ENCODE measurements at regions not wholly inside any gene's neighbourhood (a gene's known extent, or its start where the extent isn't known, plus 50 kb on each side); places are given as distances from the start of the nearest gene placed in this dataset.

- CTCF ChIA-PET = no interaction called here
- DNase-seq (peak; percentile 3), ATAC-seq (peak; percentile 77)
- Histone ChIP-seq H3K4me2 (ENCODE audit: low read length) (no peak overlapping the region), H3K79me2 (ENCODE audit: low read length) (no peaks in the 10 kb centered on the region), H3K27me3 (ENCODE audit: low read length) (no peaks in the 10 kb centered on the region), H3K36me3 (ENCODE audit: low read depth, low read length) (no peaks in the 10 kb centered on the region), H3K9me3 (ENCODE audit: low read length) (no peaks in the 10 kb centered on the region), H3K4me1 (ENCODE audit: insufficient read depth, low read length) (no peaks in the 10 kb centered on the region), H4K20me1 (ENCODE audit: low read length) (no peaks in the 10 kb centered on the region), H3F3A (ENCODE audit: low read length, unreplicated experiment) (no peaks in the 10 kb centered on the region), H2AFZ (ENCODE audit: low read length) (no peak overlapping the region), H3K9me2 (replicated peaks; ENCODE audit: low read length) (no peaks in the 10 kb centered on the region), H3K9ac (ENCODE audit: low read length) (no peak overlapping the region), H3K4me3 (ENCODE audit: low read length) (no peak overlapping the region), H3K27ac (ENCODE audit: low read length) (no peak overlapping the region)
- no TSS peak for BruUV-seq (replicated peaks)
- POLR2A ChIA-PET (ENCODE audit: unreplicated experiment) = no interaction called here
- TF ChIP-seq EZH2phosphoT487 (IDR thresholded peaks at IDR 0.05; ENCODE audit: borderline replicate concordance, low read length) (no peak), CTCF (conservative IDR thresholded peaks at IDR 0.05; ENCODE audit: low read depth, low read length) (no peak), EZH2 (IDR thresholded peaks at IDR 0.05; ENCODE audit: low read length, unreplicated experiment) (no peak)
- intact Hi-C loops (cut with micrococcal nuclease) = no loop called here
Measured at GRCh38 chr5:126044111-126044668, 379.0 kb upstream of the GRAMD2B start.

GRCh38 chr5:126044931-126045565 is 378.2 kb upstream of the GRAMD2B start:
- no peak overlapping the region for H3K27ac ChIP-seq (ENCODE audit: low read length)
- H2AFZ ChIP-seq (ENCODE audit: low read length) = no peak overlapping the region
- DNase-seq (no peak), ATAC-seq (no peak)
- no peaks in the 10 kb centered on the region for H3K36me3 ChIP-seq (ENCODE audit: low read depth, low read length)
- no peaks in the 10 kb centered on the region for H3K9me3 ChIP-seq (ENCODE audit: low read length)
- H3K79me2 ChIP-seq (ENCODE audit: low read length) = no peaks in the 10 kb centered on the region
- no peaks in the 10 kb centered on the region for H3K4me1 ChIP-seq (ENCODE audit: insufficient read depth, low read length)
- H3F3A ChIP-seq (ENCODE audit: low read length, unreplicated experiment) = no peaks in the 10 kb centered on the region
- H3K9me2 ChIP-seq (replicated peaks; ENCODE audit: low read length) = no peaks in the 10 kb centered on the region
- no TSS peak for BruUV-seq (replicated peaks)
- H4K20me1 ChIP-seq (ENCODE audit: low read length) = no peaks in the 10 kb centered on the region
- ChIA-PET CTCF (no interaction called here), POLR2A (ENCODE audit: unreplicated experiment) (no interaction called here)
- no peak overlapping the region for H3K4me3 ChIP-seq (ENCODE audit: low read length)
- H3K4me2 ChIP-seq (ENCODE audit: low read length) = no peak overlapping the region
- H3K27me3 ChIP-seq (ENCODE audit: low read length) = no peaks in the 10 kb centered on the region
- intact Hi-C loops (cut with micrococcal nuclease) = no loop called here
- TF ChIP-seq EZH2phosphoT487 (IDR thresholded peaks at IDR 0.05; ENCODE audit: borderline replicate concordance, low read length) = no peak
- TF ChIP-seq EZH2 (IDR thresholded peaks at IDR 0.05; ENCODE audit: low read length, unreplicated experiment) = no peak
- no peak for TF ChIP-seq CTCF (conservative IDR thresholded peaks at IDR 0.05; ENCODE audit: low read depth, low read length)
- no peak overlapping the region for H3K9ac ChIP-seq (ENCODE audit: low read length)

DNA sequence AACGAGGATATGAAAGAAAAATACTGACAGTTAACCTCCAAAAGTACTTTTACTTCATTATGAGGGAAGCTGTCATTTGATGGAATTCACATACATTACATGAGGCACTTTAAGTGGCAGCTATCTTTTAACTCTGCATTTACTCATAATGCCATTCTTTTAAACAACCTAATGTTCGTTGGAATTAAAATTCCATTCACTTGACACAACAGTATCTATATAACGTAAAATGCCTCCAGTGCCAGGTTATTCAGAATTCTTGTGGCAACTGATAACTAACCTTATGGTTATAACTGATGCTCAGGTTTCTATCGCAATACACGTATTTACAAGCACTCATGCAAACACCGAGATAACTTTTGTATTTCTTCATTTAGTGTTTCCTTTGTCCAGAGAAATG is 376.9 kb upstream of the GRAMD2B start:
- ATAC-seq = no peak
- Histone ChIP-seq H3K79me2 (ENCODE audit: low read length) (no peaks in the 10 kb centered on the region), H3K27ac (ENCODE audit: low read length) (no peak overlapping the region), H4K20me1 (ENCODE audit: low read length) (no peaks in the 10 kb centered on the region), H3K9me3 (ENCODE audit: low read length) (no peaks in the 10 kb centered on the region), H3K9me2 (replicated peaks; ENCODE audit: low read length) (no peaks in the 10 kb centered on the region), H3K9ac (ENCODE audit: low read length) (no peak overlapping the region), H2AFZ (ENCODE audit: low read length) (no peak overlapping the region), H3K4me2 (ENCODE audit: low read length) (no peak overlapping the region), H3K4me3 (ENCODE audit: low read length) (no peak overlapping the region), H3K4me1 (ENCODE audit: insufficient read depth, low read length) (no peaks in the 10 kb centered on the region), H3F3A (ENCODE audit: low read length, unreplicated experiment) (no peaks in the 10 kb centered on the region), H3K36me3 (ENCODE audit: low read depth, low read length) (no peaks in the 10 kb centered on the region), H3K27me3 (ENCODE audit: low read length) (no peaks in the 10 kb centered on the region)
- ChIA-PET CTCF (interaction anchor here (0.6 kb wide), 1 partner anchor 17 kb away, joined by 3 read pairs; no protein-coding TSS in a partner anchor), POLR2A (ENCODE audit: unreplicated experiment) (no interaction called here)
- no peak for DNase-seq
- BruUV-seq (replicated peaks) = no TSS peak
- no peak for TF ChIP-seq CTCF (conservative IDR thresholded peaks at IDR 0.05; ENCODE audit: low read depth, low read length)
- no peak for TF ChIP-seq EZH2 (IDR thresholded peaks at IDR 0.05; ENCODE audit: low read length, unreplicated experiment)
- TF ChIP-seq EZH2phosphoT487 (IDR thresholded peaks at IDR 0.05; ENCODE audit: borderline replicate concordance, low read length) = no peak
- intact Hi-C loops (cut with micrococcal nuclease) = no loop called here
